MM.1S (cell line): ENCODE measurements at regions not wholly inside any gene's neighbourhood (a gene's known extent, or its start where the extent isn't known, plus 50 kb on each side); places are given as distances from the start of the nearest gene placed in this dataset.

Source experiments
- EZH2phosphoT487 ChIP-seq: fragments of 300-600 bp; sonication (generic); IDR thresholded peaks from 2 replicates; pipeline ENCODE4 v1.6.1; 2018; ENCODE audit warnings: antibody characterized with exemption, low read length
- TF ChIP-seq, protein P1 (sequence below): fragments of 300-600 bp; sonication (generic); IDR thresholded peaks from 2 replicates; pipeline ENCODE4 v1.5.1; 2016; ENCODE audit warnings: antibody characterized with exemption, low read length, mixed read lengths

DNA sequence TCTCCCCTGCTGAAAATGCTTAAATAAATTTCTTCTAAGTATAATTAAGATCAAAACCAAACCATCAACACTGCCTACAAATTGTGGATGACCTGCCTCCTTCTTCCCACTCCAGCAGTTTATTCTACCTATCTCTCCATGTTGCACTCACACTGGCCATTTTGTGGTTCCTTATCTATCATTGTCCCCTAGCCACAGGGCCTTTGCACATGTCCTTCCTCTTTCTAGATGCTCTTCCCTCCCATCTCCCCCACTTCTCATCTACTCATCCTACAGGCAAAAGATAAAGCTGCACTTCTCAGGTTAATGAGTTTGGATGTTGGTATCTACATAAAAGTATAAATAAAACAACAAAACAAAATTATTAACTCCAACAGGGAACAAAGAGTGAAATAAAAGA lies 70.6 kb upstream of the CCNG1 start:
- TF ChIP-seq, protein P1, sequence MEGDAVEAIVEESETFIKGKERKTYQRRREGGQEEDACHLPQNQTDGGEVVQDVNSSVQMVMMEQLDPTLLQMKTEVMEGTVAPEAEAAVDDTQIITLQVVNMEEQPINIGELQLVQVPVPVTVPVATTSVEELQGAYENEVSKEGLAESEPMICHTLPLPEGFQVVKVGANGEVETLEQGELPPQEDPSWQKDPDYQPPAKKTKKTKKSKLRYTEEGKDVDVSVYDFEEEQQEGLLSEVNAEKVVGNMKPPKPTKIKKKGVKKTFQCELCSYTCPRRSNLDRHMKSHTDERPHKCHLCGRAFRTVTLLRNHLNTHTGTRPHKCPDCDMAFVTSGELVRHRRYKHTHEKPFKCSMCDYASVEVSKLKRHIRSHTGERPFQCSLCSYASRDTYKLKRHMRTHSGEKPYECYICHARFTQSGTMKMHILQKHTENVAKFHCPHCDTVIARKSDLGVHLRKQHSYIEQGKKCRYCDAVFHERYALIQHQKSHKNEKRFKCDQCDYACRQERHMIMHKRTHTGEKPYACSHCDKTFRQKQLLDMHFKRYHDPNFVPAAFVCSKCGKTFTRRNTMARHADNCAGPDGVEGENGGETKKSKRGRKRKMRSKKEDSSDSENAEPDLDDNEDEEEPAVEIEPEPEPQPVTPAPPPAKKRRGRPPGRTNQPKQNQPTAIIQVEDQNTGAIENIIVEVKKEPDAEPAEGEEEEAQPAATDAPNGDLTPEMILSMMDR: no peak
- no peak for TF ChIP-seq EZH2phosphoT487
